Stimulated activated memory B cell treated with anti-CD40 and anti-IgM and Interleukin-4, amounts not matched to agents 10 μg/mL and 1 μg/mL and 100 μg/mL, for 72 hours (primary cell): ENCODE measurements at regions not wholly inside any gene's neighbourhood (a gene's known extent, or its start where the extent isn't known, plus 50 kb on each side); places are given as distances from the start of the nearest gene placed in this dataset.

Experiments used
- ATAC-seq: fragments of 150-1000 bp; cut with Tn5 transposase; 2 replicates; pipeline ENCODE4 v1.10.0; 2021
- H3K27ac Mint-ChIP-seq: one replicate; pipeline ENCODE4 v1.8.0; 2022; ENCODE audit warnings: mild to moderate bottlenecking, mixed read lengths
- H3K27me3 Mint-ChIP-seq: one replicate; pipeline ENCODE4 v1.8.0; 2022; ENCODE audit warnings: mixed read lengths
- H3K36me3 Mint-ChIP-seq: one replicate; pipeline ENCODE4 v1.8.0; 2022; ENCODE audit warnings: mixed read lengths
- H3K4me1 Mint-ChIP-seq: one replicate; pipeline ENCODE4 v1.8.0; 2022; ENCODE audit warnings: mixed read lengths
- H3K4me3 Mint-ChIP-seq: one replicate; pipeline ENCODE4 v1.8.0; 2022; ENCODE audit warnings: mild to moderate bottlenecking, moderate library complexity, mixed read lengths
- H3K9me3 Mint-ChIP-seq: one replicate; pipeline ENCODE4 v1.8.0; 2022; ENCODE audit warnings: mixed read lengths

GRCh38 chr1:81073580-81073979 lies 727.2 kb upstream of the ADGRL2 start:
- H3K4me3 Mint-ChIP-seq = no peak overlapping the region
- no peak overlapping the region for H3K27ac Mint-ChIP-seq
- H3K4me1 Mint-ChIP-seq = no peaks in the 10 kb centered on the region
- ATAC-seq = no peak
- no peaks in the 10 kb centered on the region for H3K27me3 Mint-ChIP-seq
- H3K36me3 Mint-ChIP-seq = no peaks in the 10 kb centered on the region
- H3K9me3 Mint-ChIP-seq = no peaks in the 10 kb centered on the region

DNA sequence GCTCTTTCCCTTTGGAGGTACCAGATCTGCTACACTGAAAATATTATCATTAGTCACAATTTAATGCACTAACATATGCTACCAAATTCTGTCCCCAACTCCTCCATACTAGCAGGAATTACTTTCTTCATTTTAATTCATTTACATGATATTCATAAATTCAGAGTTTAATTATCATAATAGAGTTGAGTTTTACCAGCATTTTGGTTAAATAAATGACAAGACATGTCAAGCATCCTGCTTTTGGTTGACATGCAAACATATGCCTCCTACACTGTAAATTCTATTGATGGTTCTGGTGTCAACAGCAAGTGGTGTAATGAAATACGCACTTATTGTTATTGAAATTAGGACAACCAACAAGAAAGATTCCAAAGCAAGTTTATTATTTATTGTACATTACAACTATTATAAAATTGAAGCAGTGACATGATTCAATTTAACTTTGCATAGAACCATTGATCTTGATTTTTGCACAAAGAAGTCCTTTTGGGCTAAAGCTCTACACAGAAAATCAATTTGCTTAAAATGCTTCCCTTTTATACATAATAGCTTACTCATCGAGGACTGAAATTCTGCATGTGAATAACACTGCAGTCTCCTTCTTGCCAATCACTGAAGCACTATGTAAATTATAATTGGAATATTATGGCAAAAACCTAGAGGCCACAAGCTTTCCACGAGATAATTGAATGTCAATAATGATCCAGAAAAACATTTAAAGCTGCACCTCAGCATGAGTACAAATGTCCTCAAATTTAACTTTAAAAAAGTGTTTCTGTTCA lies 728.6 kb upstream of the ADGRL2 start:
- Mint-ChIP-seq H3K4me1 (no peaks in the 10 kb centered on the region), H3K27ac (no peak overlapping the region), H3K27me3 (no peaks in the 10 kb centered on the region), H3K4me3 (no peak overlapping the region), H3K9me3 (no peaks in the 10 kb centered on the region), H3K36me3 (no peaks in the 10 kb centered on the region)
- ATAC-seq = no peak

DNA sequence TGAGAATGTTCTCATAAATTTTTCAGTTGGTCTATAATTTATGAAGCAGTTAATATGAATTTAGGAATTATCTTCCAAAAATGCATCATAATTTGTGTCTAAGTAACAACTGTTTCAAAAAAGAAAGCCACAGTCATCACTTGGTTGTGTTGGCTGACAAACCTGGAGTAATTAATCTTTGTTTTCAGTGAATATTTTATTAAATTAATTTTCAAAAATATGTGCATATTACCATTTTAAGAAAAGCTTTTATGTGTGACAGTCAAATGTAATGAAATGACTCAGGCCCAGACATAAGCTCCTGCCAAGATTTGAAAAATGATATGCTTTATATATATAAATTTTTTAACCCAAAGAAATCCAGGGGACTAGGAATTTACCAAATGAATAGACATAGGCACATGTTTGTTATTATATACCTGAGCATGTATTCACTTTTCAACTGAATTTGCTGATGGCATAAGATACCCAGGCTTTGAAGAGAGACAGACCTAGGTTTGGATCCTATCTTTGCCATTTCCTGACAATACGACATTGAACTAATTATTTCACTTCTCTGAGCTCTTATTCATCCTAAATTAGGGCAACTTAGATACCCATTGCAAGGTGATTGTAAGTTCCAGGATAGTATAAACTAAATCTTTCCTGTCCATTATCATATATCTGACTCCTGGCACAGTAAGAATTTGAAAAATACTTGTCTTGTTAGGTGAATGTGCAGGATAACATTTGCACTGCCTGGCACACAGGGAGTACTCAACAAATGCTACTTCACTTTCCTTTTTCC lies 729.5 kb upstream of the ADGRL2 start:
- H3K27ac Mint-ChIP-seq = no peak overlapping the region
- H3K27me3 Mint-ChIP-seq = no peaks in the 10 kb centered on the region
- H3K9me3 Mint-ChIP-seq = no peaks in the 10 kb centered on the region
- H3K4me3 Mint-ChIP-seq = no peak overlapping the region
- no peaks in the 10 kb centered on the region for H3K4me1 Mint-ChIP-seq
- ATAC-seq = no peak
- no peaks in the 10 kb centered on the region for H3K36me3 Mint-ChIP-seq

- H3K27me3 Mint-ChIP-seq = no peaks in the 10 kb centered on the region
- no peak overlapping the region for H3K27ac Mint-ChIP-seq
- H3K4me3 Mint-ChIP-seq = no peak overlapping the region
- no peaks in the 10 kb centered on the region for H3K36me3 Mint-ChIP-seq
- H3K9me3 Mint-ChIP-seq = no peaks in the 10 kb centered on the region
- no peak for ATAC-seq
- H3K4me1 Mint-ChIP-seq = no peaks in the 10 kb centered on the region
Measured at GRCh38 chr1:81069856-81070255, 730.9 kb upstream of the ADGRL2 start.

- H3K9me3 Mint-ChIP-seq = no peaks in the 10 kb centered on the region
Measured at GRCh38 chr1:81068726-81069125, 732.0 kb upstream of the ADGRL2 start.

DNA sequence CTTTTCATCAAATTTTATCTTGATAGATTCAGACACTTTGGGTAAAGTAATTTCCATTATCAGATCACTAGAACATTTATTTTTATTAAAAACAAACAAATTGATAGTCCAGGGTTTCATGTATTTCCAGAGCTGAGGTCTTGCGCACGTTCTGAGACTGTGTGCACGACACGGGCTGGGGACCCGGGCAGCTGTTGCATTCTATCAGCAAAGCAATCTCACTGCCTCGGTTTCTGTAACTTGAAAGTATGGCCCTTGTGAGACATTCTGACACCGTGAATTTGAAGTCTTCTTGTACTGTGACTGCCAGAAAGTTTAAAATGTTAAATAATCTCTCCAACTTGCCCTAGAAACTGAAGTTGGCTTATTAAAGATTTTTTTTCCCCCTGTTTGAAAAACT lies 746.9 kb upstream of the ADGRL2 start:
- no peak for ATAC-seq
- Mint-ChIP-seq H3K4me1 (no peaks in the 10 kb centered on the region), H3K27ac (no peak overlapping the region), H3K36me3 (no peaks in the 10 kb centered on the region), H3K4me3 (no peak overlapping the region), H3K27me3 (no peaks in the 10 kb centered on the region), H3K9me3 (no peaks in the 10 kb centered on the region)

More at GRCh38 chr1:81068726-81069125, 732.0 kb upstream of the ADGRL2 start:
- no peak for ATAC-seq
- H3K4me3 Mint-ChIP-seq = no peak overlapping the region
- no peaks in the 10 kb centered on the region for H3K27me3 Mint-ChIP-seq
- H3K4me1 Mint-ChIP-seq = no peaks in the 10 kb centered on the region
- H3K27ac Mint-ChIP-seq = no peak overlapping the region
- H3K36me3 Mint-ChIP-seq = no peaks in the 10 kb centered on the region

DNA sequence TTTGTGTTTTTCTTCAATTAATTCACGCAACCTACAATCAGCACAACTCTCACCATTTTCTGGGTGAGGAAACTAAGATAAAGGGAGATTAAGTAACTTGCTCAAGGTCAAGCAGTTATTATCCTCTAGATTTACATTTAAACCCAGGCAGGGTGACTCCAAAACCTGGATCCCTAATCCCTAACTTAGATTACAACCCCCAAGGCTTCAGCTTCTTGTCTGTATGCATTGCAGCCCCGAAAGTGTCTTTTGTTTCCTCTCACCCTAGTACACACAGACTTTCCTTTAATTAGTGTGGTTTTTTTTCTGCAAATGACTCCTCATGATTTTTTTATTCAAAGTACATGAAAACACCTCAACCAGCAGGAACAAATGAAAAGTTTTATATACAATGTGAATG lies 748.6 kb upstream of the ADGRL2 start:
- no peaks in the 10 kb centered on the region for H3K9me3 Mint-ChIP-seq
- ATAC-seq = no peak
- H3K36me3 Mint-ChIP-seq = no peaks in the 10 kb centered on the region
- H3K27me3 Mint-ChIP-seq = no peaks in the 10 kb centered on the region
- no peak overlapping the region for H3K27ac Mint-ChIP-seq
- H3K4me3 Mint-ChIP-seq = no peak overlapping the region
- H3K4me1 Mint-ChIP-seq = no peaks in the 10 kb centered on the region

DNA sequence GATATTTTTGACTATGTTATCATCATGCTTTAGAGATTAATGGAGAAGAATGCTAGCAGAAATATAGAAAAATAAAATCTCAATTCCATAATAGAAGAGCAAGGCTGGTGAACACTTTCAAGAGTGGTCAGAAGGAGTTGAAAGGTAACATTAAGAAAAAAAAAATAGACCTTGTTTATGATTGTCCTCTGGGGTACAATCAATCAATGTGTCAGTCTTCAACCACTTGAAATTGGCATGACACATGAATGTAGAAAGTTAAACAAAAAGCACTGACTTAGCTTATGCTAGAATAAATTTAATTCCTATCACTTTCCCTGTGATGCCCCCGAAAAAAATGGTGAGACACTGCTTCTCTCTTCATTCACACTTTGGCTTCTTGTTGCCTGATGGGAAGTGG lies 750.3 kb upstream of the ADGRL2 start:
- Mint-ChIP-seq H3K9me3 (no peaks in the 10 kb centered on the region), H3K36me3 (no peaks in the 10 kb centered on the region), H3K4me1 (no peaks in the 10 kb centered on the region), H3K27me3 (no peaks in the 10 kb centered on the region), H3K27ac (no peak overlapping the region), H3K4me3 (no peak overlapping the region)
- no peak for ATAC-seq

GRCh38 chr1:81044708-81045107 lies 756.0 kb upstream of the ADGRL2 start:
- no peaks in the 10 kb centered on the region for H3K27me3 Mint-ChIP-seq
- no peak overlapping the region for H3K27ac Mint-ChIP-seq
- no peak for ATAC-seq
- no peaks in the 10 kb centered on the region for H3K9me3 Mint-ChIP-seq
- H3K4me1 Mint-ChIP-seq = no peaks in the 10 kb centered on the region
- H3K36me3 Mint-ChIP-seq = no peaks in the 10 kb centered on the region
- H3K4me3 Mint-ChIP-seq = no peak overlapping the region

- no peak for ATAC-seq
- no peak overlapping the region for H3K27ac Mint-ChIP-seq
- no peaks in the 10 kb centered on the region for H3K9me3 Mint-ChIP-seq
- H3K4me3 Mint-ChIP-seq = no peak overlapping the region
- H3K4me1 Mint-ChIP-seq = no peaks in the 10 kb centered on the region
- H3K27me3 Mint-ChIP-seq = no peaks in the 10 kb centered on the region
- H3K36me3 Mint-ChIP-seq = no peaks in the 10 kb centered on the region
Measured at GRCh38 chr1:81042225-81042624, 758.5 kb upstream of the ADGRL2 start.

DNA sequence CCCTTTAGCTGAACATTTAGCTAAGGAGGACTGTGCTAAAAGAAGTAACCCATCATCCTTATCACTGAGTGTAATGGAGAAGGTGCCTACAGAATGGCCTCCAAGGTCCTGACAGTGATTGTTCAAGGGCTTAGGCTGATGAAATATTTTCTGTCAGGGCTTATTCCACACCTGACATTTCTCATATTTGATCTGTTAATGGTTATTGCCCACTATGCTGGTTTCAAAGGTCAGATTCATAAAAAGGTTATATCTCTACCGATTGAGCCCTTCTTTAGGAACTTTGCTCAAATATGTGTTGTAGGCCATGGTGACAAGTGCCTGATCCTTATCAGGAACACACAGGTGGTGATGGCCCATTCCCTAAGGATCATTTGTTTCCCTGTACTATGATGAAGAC lies 766.4 kb upstream of the ADGRL2 start:
- Mint-ChIP-seq H3K4me1 (no peaks in the 10 kb centered on the region), H3K27ac (no peak overlapping the region), H3K4me3 (no peak overlapping the region), H3K27me3 (no peaks in the 10 kb centered on the region), H3K9me3 (peaks cover 3% of the 10 kb centered on the region), H3K36me3 (no peaks in the 10 kb centered on the region)
- no peak for ATAC-seq

DNA sequence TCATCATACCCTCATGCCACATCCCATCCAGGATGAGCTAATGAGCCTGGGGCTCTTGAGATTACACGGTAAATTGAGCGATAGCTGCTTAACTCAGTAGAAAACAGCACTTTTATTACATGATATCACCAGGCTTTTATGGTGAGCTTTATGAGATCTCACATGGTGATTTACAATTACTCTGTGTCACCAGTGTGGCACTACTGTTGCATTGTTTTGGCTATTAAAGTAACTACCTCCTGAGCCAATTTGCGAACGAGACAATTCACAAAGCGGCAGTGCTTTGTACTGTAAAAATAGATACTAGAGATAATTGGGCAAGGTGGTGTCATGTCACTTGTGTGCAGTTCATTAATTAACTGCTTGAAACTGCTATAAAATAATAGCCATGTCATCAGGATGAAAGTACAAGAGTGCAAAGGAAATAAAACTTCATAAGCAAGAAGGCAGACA lies 767.7 kb upstream of the ADGRL2 start:
- H3K4me3 Mint-ChIP-seq = no peak overlapping the region
- H3K4me1 Mint-ChIP-seq = no peaks in the 10 kb centered on the region
- no peak overlapping the region for H3K27ac Mint-ChIP-seq
- H3K36me3 Mint-ChIP-seq = no peaks in the 10 kb centered on the region
- no peaks in the 10 kb centered on the region for H3K27me3 Mint-ChIP-seq
- H3K9me3 Mint-ChIP-seq = peaks cover 3% of the 10 kb centered on the region
- no peak for ATAC-seq

DNA sequence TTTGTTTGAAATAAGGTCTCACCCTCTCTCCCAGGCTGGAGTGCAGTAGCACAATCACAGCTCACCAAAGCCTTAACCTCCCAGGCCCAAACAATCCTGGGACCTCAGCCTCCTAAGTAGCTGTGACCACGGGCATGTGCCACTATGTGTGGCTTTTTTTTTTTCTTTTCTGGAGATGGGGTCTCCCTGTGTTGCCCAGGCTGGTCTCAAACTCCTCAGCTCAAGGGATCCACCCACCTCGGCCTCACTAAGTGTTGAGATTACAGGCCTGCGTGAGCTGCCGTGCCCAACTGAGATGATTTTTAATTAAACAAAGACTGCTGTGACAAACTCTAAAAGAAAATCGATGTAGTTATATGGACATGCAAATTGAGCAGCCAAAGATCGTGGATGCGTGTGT lies 768.4 kb upstream of the ADGRL2 start:
- H3K27ac Mint-ChIP-seq = no peak overlapping the region
- ATAC-seq = no peak
- H3K36me3 Mint-ChIP-seq = no peaks in the 10 kb centered on the region
- peaks cover 3% of the 10 kb centered on the region for H3K9me3 Mint-ChIP-seq
- no peaks in the 10 kb centered on the region for H3K4me1 Mint-ChIP-seq
- H3K4me3 Mint-ChIP-seq = no peak overlapping the region
- H3K27me3 Mint-ChIP-seq = no peaks in the 10 kb centered on the region

GRCh38 chr1:81030441-81030840 lies 770.3 kb upstream of the ADGRL2 start:
- H3K9me3 Mint-ChIP-seq = peaks cover 7% of the 10 kb centered on the region
- no peak for ATAC-seq
- no peak overlapping the region for H3K4me3 Mint-ChIP-seq
- no peak overlapping the region for H3K27ac Mint-ChIP-seq
- no peaks in the 10 kb centered on the region for H3K4me1 Mint-ChIP-seq
- no peaks in the 10 kb centered on the region for H3K36me3 Mint-ChIP-seq
- H3K27me3 Mint-ChIP-seq = no peaks in the 10 kb centered on the region

DNA sequence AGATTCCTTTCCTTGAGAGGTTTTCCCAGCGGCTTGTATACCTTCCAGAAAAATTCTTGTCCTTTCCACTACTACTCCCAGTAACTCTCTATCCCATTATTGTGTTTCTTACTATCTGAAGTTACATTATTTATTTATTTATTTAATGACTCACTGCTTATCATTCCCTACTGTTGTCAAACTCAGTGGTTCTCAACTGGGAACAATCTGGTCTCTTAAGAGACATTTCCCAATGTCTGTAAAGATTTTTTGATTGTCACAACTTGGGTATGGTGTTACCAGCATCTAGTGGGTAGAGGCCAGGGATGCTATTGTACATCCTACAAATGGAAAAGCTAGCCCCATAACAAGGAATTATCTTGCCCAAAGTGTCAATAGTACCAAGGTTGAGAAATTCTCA lies 771.5 kb upstream of the ADGRL2 start:
- Mint-ChIP-seq H3K27me3 (no peaks in the 10 kb centered on the region), H3K36me3 (no peaks in the 10 kb centered on the region), H3K4me1 (no peaks in the 10 kb centered on the region), H3K27ac (no peak overlapping the region), H3K9me3 (peaks cover 3% of the 10 kb centered on the region), H3K4me3 (no peak overlapping the region)
- no peak for ATAC-seq

GRCh38 chr1:81023187-81023724 lies 777.5 kb upstream of the ADGRL2 start:
- Mint-ChIP-seq H3K9me3 (peaks cover 3% of the 10 kb centered on the region), H3K36me3 (no peaks in the 10 kb centered on the region), H3K4me1 (no peaks in the 10 kb centered on the region), H3K27me3 (no peaks in the 10 kb centered on the region), H3K27ac (no peak overlapping the region), H3K4me3 (no peak overlapping the region)
- no peak for ATAC-seq
